Vagina (tissue), 2 donors: ENCODE measurements at regions not wholly inside any gene's neighbourhood (a gene's known extent, or its start where the extent isn't known, plus 50 kb on each side); places are given as distances from the start of the nearest gene placed in this dataset.

Source experiments
- POLR2A ChIP-seq, 2 donors: fragments of 450-650 bp; IDR thresholded peaks; one replicate each; pipeline ENCODE4 v1.6.1; 2017; ENCODE audit warnings: antibody characterized with exemption in 2 of 2, mild to moderate bottlenecking in 2 of 2, moderate library complexity in 2 of 2
- TF ChIP-seq, protein P1 (sequence below), 3 experiments: fragments of 450-650 bp in 2 of 3; fragments of 200-600 bp in 1 of 3; sonication (generic) in 1 of 3; IDR thresholded peaks; one replicate each; pipeline ENCODE4 v1.5.1; 2017 to 2019; ENCODE audit warnings: antibody characterized with exemption in 3 of 3, mild to moderate bottlenecking in 2 of 3, moderate library complexity in 2 of 3

DNA sequence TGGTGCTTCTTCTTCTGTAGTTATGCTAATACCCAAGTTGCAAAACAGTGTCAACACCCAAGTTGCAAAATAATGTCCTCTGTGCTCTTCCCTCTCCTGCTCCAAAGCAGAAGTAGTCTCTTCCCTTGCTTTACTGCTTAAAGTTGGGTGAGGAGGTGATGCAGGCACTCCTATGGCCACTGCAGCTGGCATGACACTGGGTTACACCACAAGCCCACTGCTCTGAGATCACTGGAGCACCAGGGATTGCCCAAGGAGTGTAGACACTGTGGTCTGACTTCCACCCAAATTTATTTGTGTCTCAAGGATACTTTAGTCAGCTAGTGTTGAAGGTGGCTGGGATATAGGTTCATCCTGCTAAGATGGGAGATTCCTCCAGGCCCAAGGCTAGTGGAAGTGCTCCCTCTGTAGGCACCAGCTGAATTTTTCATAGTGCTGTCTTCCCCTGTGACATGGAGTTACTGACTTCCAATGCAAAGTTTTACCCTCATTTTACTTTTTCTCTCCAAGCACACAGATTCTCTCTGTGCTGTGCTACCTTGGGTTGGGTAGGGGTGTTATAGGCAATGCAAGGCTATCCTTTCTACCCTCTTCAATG, 196.2 kb upstream of the TENT5D start:
- TF ChIP-seq, protein P1, sequence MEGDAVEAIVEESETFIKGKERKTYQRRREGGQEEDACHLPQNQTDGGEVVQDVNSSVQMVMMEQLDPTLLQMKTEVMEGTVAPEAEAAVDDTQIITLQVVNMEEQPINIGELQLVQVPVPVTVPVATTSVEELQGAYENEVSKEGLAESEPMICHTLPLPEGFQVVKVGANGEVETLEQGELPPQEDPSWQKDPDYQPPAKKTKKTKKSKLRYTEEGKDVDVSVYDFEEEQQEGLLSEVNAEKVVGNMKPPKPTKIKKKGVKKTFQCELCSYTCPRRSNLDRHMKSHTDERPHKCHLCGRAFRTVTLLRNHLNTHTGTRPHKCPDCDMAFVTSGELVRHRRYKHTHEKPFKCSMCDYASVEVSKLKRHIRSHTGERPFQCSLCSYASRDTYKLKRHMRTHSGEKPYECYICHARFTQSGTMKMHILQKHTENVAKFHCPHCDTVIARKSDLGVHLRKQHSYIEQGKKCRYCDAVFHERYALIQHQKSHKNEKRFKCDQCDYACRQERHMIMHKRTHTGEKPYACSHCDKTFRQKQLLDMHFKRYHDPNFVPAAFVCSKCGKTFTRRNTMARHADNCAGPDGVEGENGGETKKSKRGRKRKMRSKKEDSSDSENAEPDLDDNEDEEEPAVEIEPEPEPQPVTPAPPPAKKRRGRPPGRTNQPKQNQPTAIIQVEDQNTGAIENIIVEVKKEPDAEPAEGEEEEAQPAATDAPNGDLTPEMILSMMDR (IDR thresholded peaks at IDR 0.05) = no peak
- TF ChIP-seq POLR2A (IDR thresholded peaks at IDR 0.05) = no peak
